ENCODE measurements at regions not wholly inside any gene's neighbourhood (a gene's known extent, or its start where the extent isn't known, plus 50 kb on each side); places are given as distances from the start of the nearest gene placed in this dataset.
A peak's percentile ranks its signal among the peaks of the same experiment; 100 is the strongest.

DNA sequence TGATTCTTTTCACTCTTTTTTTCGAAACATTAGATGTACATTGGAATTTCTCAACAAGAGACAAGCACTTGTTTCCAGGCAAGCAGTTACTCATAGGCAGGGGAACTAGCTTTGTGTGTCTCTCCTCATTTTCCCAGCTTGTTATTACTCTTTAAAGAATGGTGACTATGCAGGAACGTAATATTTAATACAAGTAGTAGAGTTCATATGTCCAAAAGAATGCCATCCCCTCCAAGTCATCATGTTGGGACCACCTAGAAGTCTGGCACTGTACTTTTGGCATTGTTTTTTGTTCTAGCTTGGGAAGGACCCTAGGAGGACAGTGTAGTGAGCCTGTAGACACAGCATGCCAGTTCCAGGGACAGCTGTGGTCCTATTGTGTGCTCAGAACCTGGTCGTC, 650.7 kb downstream of the INHBA start:
- DNase-seq (no peak), ATAC-seq (no peak)
- H3K4me1 ChIP-seq, result peaks cover 0 to 10% (median 2%) of the 10 kb centered on the region in 4 donors
- intact Hi-C loops (cut with DNase I), result loop anchor here in 1 of 2 donors (5.0 kb wide), 1 partner anchor 655 kb away; no protein-coding TSS in a partner anchor
- no peaks in the 10 kb centered on the region for H3K27me3 ChIP-seq
- no peaks in the 10 kb centered on the region for H3K9me3 ChIP-seq
- no peak overlapping the region for H3K4me3 ChIP-seq
- no peak overlapping the region for H3K27ac ChIP-seq
- no peak for TF ChIP-seq POLR2A (IDR thresholded peaks at IDR 0.05)
- TF ChIP-seq, protein P1, sequence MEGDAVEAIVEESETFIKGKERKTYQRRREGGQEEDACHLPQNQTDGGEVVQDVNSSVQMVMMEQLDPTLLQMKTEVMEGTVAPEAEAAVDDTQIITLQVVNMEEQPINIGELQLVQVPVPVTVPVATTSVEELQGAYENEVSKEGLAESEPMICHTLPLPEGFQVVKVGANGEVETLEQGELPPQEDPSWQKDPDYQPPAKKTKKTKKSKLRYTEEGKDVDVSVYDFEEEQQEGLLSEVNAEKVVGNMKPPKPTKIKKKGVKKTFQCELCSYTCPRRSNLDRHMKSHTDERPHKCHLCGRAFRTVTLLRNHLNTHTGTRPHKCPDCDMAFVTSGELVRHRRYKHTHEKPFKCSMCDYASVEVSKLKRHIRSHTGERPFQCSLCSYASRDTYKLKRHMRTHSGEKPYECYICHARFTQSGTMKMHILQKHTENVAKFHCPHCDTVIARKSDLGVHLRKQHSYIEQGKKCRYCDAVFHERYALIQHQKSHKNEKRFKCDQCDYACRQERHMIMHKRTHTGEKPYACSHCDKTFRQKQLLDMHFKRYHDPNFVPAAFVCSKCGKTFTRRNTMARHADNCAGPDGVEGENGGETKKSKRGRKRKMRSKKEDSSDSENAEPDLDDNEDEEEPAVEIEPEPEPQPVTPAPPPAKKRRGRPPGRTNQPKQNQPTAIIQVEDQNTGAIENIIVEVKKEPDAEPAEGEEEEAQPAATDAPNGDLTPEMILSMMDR (IDR thresholded peaks at IDR 0.05), result no peak
- H3K36me3 ChIP-seq, result no peaks in the 10 kb centered on the region
- 73% methylated on average over 3 of the region's 3 CpGs for WGBS (ENCODE audit: insufficient coverage, low coverage, low lambda C conversion rate, missing lambda C conversion rate)

DNA sequence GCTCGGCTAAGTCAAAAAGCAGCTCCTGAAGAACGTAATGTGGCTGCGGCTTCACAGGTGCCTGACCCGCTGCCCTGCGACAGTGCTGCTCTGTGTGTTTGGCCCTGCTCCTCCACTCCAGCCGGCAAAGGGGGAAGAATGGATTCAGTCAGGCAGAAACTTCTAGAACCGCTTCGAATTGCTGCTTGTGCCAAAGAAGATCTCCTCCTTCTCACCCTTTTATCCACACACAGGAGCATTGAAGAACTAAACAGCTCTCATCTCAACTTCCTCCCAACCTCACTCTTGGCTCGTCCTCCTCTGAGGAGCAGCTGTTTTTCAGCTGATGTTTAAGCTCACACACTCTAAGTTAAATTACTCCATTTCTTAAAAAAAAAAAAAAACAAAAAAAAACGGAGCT, 651.4 kb downstream of the INHBA start:
- ATAC-seq, result no peak
- no peaks in the 10 kb centered on the region for H3K27me3 ChIP-seq
- H3K4me1 ChIP-seq, result peaks cover 0 to 10% (median 2%) of the 10 kb centered on the region in 4 donors
- H3K36me3 ChIP-seq, result no peaks in the 10 kb centered on the region
- H3K9me3 ChIP-seq, result no peaks in the 10 kb centered on the region
- intact Hi-C loops (cut with DNase I), result loop anchor here in 1 of 2 donors (5.0 kb wide), 1 partner anchor 656 kb away; no protein-coding TSS in a partner anchor
- no peak for TF ChIP-seq POLR2A (IDR thresholded peaks at IDR 0.05)
- TF ChIP-seq, protein P1 (IDR thresholded peaks at IDR 0.05), result no peak
- WGBS (ENCODE audit: insufficient coverage, low coverage, low lambda C conversion rate, missing lambda C conversion rate), result 86% methylated on average over 9 of the region's 10 CpGs
- no peak overlapping the region for H3K27ac ChIP-seq
- no peak overlapping the region for H3K4me3 ChIP-seq
- no peak for DNase-seq

DNA sequence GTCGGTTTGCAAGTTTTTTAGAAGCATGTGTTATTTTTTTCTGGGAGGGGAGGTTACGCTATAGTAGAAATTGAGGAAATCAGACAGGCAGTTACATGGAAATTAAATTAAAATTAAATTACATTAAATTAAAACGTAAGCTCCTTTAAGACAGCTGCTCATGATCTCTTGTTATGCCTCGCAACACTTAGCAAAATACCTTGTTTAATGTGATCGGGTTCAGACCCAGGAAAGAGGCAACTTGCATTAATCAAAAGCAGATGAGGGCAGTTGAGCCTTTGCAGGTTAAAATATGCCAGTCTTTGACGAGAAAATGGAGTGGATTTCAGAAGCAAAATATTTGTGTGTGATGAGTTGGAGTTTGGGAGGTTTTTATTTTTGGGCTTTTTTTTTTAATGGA, 651.8 kb downstream of the INHBA start:
- ATAC-seq (no peak), DNase-seq (no peak)
- peaks cover 0 to 10% (median 2%) of the 10 kb centered on the region in 4 donors for H3K4me1 ChIP-seq
- no peak overlapping the region for H3K4me3 ChIP-seq
- intact Hi-C loops (cut with DNase I), result loop anchor here in 1 of 2 donors (5.0 kb wide), 1 partner anchor 656 kb away; no protein-coding TSS in a partner anchor
- no peaks in the 10 kb centered on the region for H3K27me3 ChIP-seq
- no peak overlapping the region for H3K27ac ChIP-seq
- no peaks in the 10 kb centered on the region for H3K36me3 ChIP-seq
- WGBS (ENCODE audit: insufficient coverage, low coverage, low lambda C conversion rate, missing lambda C conversion rate), result 78% methylated on average over 6 of the region's 6 CpGs
- no peaks in the 10 kb centered on the region for H3K9me3 ChIP-seq
- TF ChIP-seq, protein P1 (IDR thresholded peaks at IDR 0.05), result no peak
- TF ChIP-seq POLR2A (IDR thresholded peaks at IDR 0.05), result no peak

DNA sequence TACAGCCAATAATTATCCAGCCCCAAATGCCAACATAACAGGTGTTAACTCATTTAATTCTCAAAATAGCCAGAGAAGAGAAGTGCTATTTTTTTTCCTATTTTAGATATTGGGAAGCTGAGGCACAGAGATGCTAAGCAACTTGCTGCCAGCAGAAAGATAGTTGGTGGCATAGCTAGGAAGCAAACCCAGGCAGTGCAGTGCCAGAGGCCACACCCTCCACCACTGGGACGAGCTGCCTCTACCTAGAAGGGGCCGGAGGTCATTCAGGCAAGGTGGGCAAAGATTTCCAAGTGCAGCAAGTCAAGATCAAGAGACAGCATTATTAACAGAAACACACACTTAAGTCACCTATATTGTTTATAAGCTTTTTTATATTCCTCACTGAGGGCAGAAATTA, 654.1 kb downstream of the INHBA start:
- ATAC-seq, result no peak
- H3K4me1 ChIP-seq, result no peaks in the 10 kb centered on the region
- no peak overlapping the region for H3K4me3 ChIP-seq
- H3K27ac ChIP-seq, result no peak overlapping the region
- H3K9me3 ChIP-seq, result no peaks in the 10 kb centered on the region
- intact Hi-C loops (cut with DNase I), result no loop called here
- no peaks in the 10 kb centered on the region for H3K27me3 ChIP-seq
- DNase-seq, result no peak
- TF ChIP-seq POLR2A (IDR thresholded peaks at IDR 0.05), result no peak
- TF ChIP-seq, protein P1 (IDR thresholded peaks at IDR 0.05), result no peak
- 61% methylated on average over 2 of the region's 2 CpGs for WGBS (ENCODE audit: insufficient coverage, low coverage, low lambda C conversion rate, missing lambda C conversion rate)
- no peaks in the 10 kb centered on the region for H3K36me3 ChIP-seq

DNA sequence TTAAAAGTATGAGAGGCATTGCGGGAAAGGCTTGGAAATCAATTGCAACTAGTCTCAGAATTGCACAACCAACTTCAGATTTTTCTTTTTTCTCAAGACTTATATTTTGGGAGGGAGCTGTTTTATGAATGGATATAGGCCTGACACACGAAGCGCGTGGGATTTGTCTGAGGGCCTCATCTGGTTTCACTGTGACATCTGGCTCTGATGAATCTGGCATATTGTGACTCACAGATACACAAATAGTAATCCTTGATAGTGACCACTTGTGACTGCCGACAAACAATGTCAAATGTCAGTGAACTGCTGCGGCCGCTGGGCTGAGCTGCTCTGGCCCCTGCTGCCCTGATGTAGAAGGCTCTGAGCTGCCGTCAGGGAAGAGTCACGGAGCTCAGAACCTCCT, 655.1 kb downstream of the INHBA start:
- Histone ChIP-seq H3K4me3 (no peak overlapping the region), H3K36me3 (no peaks in the 10 kb centered on the region), H3K27me3 (no peaks in the 10 kb centered on the region), H3K27ac (peak overlapping the region in 1 of 3 donors; percentile 13), H3K9me3 (no peaks in the 10 kb centered on the region), H3K4me1 (no peaks in the 10 kb centered on the region)
- 58% methylated on average over 4 of the region's 9 CpGs for WGBS (ENCODE audit: insufficient coverage, low coverage, low lambda C conversion rate, missing lambda C conversion rate)
- DNase-seq (peak in 1 of 3 donors; percentile 72), ATAC-seq (peak in 3 of 4 donors; percentile 16 to 90 (median 60))
- TF ChIP-seq, protein P1 (IDR thresholded peaks at IDR 0.05), result no peak
- TF ChIP-seq POLR2A (IDR thresholded peaks at IDR 0.05), result no peak
- intact Hi-C loops (cut with DNase I), result no loop called here

Data from right lobe of liver (tissue), 6 donors.